GM19023 (cell line): ENCODE measurements at regions not wholly inside any gene's neighbourhood (a gene's known extent, or its start where the extent isn't known, plus 50 kb on each side); places are given as distances from the start of the nearest gene placed in this dataset.
"Not testable (repeated sequence)": the region's sequence is repeated elsewhere in the genome, so short reads cannot be mapped to it uniquely, and the experiment has no call there.

ENCODE experiments used
- ATAC-seq: cut with Tn5 transposase; IDR thresholded peaks from one replicate; pipeline ENCODE4 v1.9.1; 2021; ENCODE audit warnings: mild to moderate bottlenecking, moderate library complexity; ENCODE audit not compliant: unreplicated experiment

DNA sequence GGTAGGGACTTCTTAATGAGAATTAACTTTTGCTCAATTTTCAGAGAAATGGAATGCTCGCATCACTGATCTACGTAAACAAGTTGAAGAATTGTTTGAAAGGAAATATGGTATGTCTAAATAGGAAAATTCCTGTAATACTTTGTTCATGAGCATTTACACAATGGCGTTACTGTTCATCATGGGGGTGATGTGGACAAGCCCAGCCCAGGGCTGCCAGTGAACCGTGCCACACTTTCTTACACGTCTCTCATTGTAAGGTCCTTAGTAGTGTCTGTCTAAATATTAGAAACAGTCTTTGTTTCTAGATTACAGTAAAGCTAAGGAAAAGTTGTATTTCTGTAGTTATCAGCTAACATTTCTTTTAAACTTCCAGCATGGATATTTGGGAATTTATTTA lies 91.0 kb upstream of the SPDYE9 start:
- not testable (repeated sequence) for ATAC-seq

DNA sequence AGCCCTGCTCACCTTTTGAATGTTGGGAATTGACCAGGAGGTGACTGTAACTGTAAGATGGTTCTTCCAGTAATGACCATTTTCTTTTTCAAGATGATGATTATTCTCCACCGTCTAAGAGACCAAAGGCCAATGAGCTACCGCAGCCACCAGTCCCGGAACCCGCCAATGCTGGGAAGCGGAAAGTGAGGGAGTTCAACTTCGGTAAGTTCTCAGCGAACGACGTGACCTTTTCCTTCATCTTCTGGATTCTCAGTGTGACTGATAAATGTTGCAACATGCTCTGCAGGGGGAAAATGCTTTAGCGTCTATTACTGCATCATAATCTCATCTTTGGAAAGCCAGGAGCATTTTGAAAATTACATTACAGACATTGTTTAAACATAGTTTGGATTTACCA lies 89.5 kb upstream of the SPDYE9 start:
- not testable (repeated sequence) for ATAC-seq

DNA sequence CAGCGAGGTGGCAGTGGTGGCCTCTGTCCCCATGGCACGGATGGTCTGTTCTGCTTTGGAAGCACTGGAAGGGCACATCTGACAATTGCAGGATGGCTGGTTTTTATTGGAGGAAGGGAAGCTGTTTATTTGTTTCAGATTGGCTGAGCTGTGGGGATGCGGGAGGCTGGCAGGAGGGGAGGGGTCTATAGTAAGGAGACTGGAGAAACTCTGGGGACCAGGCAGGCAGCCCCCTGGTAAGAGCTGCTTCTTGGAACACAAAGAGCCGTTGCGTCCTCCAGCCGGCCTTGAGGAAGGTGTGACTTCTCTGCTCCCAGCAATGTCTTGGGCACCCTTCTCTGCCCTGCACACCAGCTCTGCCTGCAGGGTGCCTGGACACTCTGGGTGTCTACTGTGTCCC lies 85.1 kb upstream of the SPDYE9 start:
- not testable (repeated sequence) for ATAC-seq

- ATAC-seq = not testable (repeated sequence)
These were observed 84.6 kb upstream of the SPDYE9 start for GRCh38 chr7:73170415-73170814.

GRCh38 chr7:73166152-73166551 lies 80.3 kb upstream of the SPDYE9 start:
- not testable (repeated sequence) for ATAC-seq

GRCh38 chr7:73162680-73163079 lies 76.8 kb upstream of the SPDYE9 start:
- ATAC-seq = not testable (repeated sequence)

- not testable (repeated sequence) for ATAC-seq
These were observed 75.9 kb upstream of the SPDYE9 start for GRCh38 chr7:73161727-73162126.

GRCh38 chr7:73157169-73157661 lies 71.4 kb upstream of the SPDYE9 start:
- ATAC-seq = not testable (repeated sequence)

GRCh38 chr7:73156510-73157168 lies 70.8 kb upstream of the SPDYE9 start:
- not testable (repeated sequence) for ATAC-seq

DNA sequence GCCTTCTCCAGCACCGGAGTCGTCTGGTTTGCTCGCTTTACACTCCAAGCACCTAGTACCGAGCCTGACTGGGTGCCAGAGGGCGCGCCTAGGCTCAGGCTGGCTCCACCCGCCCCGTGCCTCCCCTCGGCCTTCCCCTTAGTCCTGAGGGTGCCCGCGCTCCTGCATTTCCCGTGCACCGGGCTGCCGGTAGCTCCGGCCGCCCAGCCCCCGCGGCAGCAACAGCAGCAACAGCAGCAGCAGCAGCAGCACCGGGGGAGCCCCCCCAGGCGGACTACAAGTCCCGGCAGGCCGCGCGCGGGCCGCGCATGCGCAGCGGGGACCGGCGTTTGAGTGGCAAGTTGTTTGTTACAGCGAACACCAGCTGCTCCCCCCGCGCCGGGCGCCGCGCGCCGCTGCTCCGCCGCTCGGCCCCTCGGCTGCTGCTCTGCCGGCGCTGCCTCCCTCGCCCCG lies 68.8 kb upstream of the SPDYE9 start:
- ATAC-seq = peak; percentile 88

GRCh38 chr7:73153921-73154585 lies 68.2 kb upstream of the SPDYE9 start:
- not testable (repeated sequence) for ATAC-seq

- ATAC-seq = not testable (repeated sequence)
These were observed 62.7 kb upstream of the SPDYE9 start for GRCh38 chr7:73148570-73148969.

GRCh38 chr7:73147681-73148080 lies 61.8 kb upstream of the SPDYE9 start:
- ATAC-seq = not testable (repeated sequence)

DNA sequence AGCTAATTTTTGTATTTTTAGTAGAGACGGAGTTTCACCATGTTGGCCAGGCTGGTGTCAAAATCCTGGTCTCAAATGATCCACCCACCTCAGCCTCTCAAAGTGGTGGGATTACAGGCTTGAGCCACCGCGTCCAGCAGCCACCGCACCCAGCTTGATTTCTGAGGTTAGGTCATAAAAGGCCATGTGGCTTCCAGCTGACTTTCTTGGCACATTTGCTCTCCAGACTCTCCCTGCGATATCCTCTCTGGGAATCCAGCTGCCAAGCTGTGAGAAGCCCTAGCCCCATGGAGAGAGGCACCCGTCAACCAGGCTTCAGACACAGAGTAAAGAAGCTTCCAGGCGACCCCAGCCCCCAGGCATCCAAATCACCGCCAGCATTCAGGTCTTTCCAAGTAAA lies 58.2 kb upstream of the SPDYE9 start:
- ATAC-seq = not testable (repeated sequence)

- ATAC-seq = not testable (repeated sequence)
These were observed 52.1 kb upstream of the SPDYE9 start for GRCh38 chr7:73137922-73138321.
